HG03439 (cell line): ENCODE measurements at regions not wholly inside any gene's neighbourhood (a gene's known extent, or its start where the extent isn't known, plus 50 kb on each side); places are given as distances from the start of the nearest gene placed in this dataset.

Source experiments
- ATAC-seq: cut with Tn5 transposase; IDR thresholded peaks from one replicate; pipeline ENCODE4 v1.9.1; 2021; ENCODE audit warnings: mild to moderate bottlenecking, moderate library complexity; ENCODE audit not compliant: unreplicated experiment

DNA sequence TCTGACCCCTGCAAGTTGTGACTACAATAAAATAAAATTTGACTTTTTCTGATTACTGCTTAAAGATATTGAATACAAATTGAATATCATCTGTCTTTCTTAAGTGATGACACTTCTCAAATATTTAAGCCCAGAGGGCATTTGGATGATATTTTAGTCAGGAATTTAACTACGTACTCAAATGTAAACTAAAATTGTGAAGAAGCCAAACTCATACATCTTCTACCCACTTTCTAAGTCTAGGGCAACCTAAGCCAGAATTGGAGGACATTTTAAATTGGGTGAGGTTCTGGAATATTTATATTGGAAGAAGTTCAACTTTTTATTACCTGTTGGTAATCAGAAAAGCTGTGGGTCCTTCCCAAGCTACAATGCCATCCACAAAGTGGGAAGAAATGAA is 149.1 kb upstream of the WDR11 start:
- ATAC-seq, result no peak

DNA sequence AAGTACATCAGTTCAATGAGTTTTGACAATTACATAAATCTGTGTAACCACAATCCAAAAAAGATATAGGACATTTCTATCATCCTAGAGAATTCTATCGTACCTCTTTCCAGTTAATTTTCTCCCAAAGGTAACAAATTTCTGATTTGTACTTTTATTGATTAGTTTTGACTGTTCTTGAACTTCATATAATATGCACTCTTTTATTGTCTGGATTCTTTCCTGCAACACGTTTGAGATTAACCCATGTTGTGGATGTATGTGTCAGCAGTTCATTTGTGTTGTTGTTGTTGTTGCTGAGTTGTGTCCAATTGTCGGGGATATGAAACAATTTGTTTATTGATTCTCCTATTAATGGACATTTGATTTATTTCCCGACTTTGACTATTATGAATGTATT is 145.9 kb upstream of the WDR11 start:
- ATAC-seq, result no peak

DNA sequence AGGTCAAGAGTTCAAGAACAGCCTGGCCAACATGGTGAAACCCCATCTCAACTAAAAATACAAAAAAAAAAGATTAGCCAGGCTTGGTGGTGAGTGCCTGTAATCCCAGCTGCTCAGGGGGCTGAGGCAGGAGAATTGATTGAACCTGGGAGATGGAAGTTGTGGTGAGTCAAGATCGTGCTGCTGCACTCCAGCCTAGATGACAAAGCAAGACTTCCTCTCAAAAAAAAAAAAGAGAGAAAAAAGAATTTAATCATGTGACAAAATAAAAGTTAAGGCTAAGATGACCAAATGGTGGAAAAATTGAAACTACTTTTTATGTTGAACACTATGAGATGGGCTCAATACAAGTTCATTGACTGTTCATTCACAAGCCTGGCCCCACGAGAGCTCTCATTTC is 141.1 kb upstream of the WDR11 start:
- no peak for ATAC-seq

DNA sequence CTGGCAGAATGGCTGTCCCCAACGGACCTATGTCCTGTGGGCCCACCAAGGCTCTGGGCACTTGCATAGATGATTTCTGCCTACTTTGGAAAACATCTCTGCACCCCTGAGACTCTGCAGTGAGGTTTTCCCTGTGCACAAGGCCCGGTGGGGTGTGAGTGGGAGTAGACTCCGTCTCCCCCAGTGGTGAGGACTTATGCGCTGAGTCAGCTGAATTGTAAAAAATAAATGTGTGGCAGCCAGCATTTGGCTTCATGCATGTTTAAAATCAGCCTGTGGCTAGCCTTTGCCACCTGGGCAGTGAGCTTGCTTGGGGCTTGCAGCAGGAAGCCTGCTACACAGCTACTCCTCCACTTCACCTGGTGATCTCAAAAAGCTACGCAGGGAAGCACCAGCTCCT is 139.3 kb upstream of the WDR11 start:
- ATAC-seq, result no peak

DNA sequence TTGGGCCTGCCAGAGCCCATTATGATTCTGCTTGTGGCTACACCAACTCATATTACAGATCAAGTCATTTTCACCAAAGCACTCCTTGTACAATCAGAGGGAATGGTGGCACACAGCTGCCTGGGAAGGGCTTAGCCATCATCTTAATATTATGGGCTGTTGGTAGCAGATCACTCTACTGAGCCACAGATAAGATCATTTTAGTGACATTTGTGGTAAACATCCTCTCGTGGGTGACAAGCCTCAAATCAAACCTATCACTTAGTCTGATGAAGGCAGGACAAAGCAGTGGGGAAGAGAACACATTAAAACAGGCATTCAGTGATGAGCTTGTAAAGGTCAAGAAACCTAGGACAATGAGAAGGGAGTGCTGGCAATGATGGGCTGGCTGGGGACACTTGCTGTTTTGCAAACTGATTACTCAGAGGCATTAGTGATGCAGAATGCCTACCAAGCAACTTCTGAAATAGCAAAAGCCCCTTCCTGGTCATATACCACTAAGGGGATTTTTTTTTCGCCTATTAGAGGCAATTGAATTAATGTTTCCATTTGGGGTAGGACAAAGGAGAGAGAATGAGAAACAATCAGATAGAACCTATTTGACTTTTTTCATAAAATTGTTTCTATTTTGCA is 137.5 kb upstream of the WDR11 start:
- ATAC-seq, result no peak

DNA sequence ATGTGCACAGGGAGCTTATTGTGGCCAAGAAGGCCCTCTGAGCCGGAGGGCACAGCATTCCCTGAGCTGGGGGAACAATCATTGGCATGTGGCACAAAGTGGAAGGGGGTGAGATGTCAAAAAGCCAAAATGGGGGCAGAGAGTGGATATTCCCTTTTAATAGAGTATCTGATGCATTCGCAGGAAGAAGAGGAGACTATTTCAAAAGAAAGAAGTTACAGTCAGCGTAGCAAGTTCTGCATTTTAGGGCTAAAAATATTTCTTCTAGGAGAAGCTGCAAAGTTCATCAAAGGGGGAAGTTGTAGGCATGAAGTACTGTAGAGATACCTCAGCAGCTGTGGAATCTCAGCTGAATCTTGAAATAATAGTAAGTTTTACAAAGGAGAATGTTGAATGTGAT is 136.0 kb upstream of the WDR11 start:
- no peak for ATAC-seq

DNA sequence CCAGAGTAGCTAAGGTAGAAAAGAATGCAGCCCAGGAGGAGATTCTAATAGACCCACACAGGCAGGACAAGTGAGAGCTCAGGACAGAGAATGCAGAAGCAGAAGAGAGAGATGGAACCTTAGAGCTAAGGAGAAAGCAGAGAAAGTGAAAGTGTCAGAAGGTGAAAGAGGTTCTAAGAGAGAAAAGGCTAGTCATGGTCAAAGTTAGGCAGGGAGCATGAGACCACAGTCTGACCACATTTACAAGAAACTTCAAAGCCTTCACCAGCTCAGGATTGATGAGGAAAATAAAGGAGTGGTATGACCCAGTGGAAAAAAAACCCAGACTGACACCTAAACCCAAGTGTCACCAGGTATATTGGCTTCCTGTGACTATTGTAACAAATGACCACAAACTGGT is 131.8 kb upstream of the WDR11 start:
- ATAC-seq, result peak; percentile 64

DNA sequence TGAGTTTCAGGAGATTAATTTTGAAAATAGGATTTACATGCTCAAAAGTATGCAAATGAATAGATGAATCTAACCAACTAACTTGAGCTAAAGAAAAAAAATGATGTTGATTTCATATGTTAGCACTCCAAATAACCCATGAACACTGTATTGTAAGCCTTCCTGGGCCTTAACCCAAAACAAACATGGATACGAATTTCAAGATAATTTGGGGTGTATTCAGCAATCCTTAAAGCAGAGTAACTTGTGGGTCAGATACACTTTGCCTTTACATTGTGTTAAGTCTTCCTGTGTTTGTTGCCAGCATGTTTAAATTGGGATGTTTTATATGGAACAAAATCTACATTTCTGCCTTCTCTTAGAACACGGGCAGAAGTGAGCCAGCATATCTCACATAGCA is 124.2 kb upstream of the WDR11 start:
- no peak for ATAC-seq

DNA sequence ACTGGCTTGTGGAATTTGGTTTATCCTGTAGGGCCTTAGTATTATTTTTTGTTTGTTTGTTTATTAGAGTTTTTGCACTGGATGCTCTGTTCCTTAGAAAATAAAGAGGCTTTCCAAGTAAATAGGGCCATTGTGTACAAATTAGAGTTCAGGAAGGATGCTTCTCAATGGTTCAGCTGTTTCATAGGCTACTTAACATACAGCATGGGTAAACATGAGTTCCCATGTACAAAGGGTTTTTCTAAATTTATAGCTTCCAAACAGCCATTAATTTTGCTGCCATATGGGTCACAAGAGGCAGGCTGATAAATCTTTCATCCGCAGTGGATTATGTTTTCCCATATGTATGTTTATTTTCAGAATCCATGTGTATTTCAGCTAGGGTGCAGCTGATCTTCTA is 121.6 kb upstream of the WDR11 start:
- ATAC-seq, result no peak

DNA sequence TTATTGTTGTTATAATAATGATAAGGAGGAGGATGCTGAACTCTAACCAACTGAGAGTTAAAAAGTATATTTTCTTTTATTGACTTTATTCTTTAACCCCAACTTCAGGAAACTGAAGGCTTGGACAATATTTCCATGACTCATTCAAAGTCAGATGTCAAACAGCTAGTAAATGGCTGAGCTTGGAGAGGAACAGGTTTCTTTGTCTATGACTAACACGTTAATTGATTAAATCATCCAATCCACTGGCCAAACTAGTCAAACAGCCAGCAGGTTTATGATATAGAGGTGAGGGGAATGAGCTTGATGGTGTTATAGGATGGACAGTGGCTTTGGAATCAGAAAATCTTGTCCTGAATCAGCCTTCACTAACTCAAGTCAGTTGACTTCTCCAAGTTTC is 119.1 kb upstream of the WDR11 start:
- ATAC-seq, result no peak

DNA sequence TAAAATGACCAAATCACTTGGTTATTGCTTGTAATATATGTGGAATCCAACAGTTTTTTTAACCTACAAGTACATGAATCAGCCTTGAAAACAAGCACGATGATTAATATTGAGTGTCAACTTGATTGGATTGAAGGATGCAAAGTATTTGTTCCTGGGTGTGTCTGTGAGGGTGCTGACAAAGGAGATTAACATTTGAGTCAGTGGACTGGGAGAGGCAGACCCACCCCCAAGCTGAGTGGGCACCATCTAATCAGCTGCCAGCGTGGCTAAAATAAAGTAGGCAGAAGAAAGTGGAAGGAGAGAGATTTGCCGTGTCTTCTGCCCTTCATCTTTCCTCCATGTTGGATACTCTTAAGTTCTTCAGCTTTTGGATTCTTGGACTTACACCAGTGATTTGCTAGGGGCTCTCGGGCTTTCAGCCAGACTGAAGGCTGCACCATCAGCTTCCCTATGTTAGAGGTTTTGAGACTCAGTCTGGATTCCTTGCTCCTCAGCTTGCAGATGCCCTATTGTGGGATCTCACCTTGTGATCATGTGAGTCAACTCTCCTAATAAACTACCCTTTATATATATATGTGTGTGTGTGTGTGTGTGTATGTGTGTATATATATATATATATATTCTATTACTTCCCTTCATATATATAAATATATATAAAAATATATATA is 118.4 kb upstream of the WDR11 start:
- ATAC-seq, result no peak

DNA sequence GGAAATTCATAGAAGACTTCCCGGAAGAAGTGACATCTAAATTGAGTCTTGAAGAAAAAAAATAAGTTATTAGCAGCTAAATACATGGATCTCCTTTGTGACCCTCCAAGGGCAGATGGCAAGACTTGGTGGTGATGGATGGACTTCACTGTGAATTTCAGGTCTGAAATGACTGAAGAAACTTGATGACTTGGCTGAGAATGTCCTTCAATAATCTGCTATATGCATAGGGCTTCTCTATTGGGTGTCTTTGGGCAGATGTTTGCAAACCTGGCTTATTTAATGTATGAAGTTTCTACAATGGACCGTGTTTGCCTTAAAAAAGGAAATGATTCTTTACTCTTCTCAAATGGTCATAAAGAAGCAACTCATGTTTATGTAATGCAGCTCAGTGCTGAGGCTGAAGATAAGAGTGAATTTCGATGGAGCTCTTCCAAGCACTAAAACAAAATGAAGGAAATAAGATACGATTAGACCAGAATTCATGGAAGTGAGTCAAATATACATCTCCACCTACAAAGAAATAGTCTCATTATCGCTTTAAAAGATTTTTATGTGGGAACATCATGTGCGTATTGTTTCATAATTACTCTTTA is 116.6 kb upstream of the WDR11 start:
- ATAC-seq, result no peak

DNA sequence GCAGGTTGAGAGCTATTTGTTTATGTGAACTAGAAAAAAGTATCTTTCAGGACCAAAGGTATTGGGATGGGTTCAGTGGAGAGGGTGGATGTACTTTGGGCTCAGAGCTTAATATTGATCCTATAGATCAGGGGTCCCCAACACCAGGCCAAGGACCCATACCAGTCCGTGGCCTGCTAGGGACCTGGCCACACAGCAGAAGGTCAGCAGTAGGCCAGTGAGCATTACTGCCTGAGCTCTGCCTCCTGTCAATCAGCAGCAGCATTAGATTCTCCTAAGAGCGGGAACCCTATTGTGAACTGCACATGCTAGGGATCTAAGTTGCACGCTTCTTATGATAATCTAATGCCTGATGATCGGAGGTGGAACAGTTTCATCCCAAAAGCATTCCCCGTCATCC is 115.8 kb upstream of the WDR11 start:
- no peak for ATAC-seq

DNA sequence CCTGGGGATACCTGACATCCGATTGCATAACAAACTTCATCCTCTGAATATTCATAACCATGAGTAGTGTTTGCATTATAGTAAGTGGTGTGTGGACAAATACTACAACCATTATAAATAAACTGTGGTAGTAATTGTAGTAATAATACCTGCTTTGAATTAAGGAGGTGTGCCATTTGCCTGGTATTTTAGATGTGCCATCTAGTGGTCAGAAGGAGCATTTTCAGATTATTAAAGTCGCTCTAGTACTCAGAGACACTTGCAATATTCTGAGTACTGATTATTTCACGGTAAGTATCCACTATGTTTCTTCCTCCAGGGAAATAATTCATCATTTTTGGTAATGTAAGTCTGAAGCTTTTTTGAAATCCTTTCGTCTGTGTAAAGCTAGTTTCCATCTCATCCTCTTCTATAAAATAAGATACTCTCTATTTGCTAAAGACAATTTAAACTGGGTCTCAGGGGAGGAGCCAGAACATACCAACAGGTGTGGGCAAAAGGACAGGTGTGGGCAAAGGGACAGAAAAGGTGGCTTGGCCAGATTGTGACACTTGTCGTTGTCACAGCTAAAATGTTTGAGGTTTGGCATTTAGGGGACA is 115.3 kb upstream of the WDR11 start:
- no peak for ATAC-seq

DNA sequence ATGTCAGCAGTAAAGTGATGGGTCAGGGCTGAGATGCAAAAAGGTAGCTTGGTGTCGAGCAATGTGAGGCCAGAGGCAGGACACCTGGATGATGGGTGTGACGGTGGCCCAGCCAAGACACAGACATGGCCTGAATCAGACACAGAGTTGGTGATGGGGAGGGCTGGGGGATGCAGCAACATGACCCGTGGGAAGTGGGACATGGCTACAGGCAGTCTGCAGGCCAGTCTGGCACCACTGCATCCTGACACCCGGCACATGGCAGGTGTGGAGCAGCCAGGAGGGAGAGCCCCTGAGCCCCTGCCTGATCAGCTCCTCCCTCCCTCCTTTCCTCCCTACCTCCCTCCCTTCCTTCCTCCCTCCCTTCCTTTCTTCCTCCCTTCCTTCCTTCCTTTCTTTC is 114.8 kb upstream of the WDR11 start:
- no peak for ATAC-seq

DNA sequence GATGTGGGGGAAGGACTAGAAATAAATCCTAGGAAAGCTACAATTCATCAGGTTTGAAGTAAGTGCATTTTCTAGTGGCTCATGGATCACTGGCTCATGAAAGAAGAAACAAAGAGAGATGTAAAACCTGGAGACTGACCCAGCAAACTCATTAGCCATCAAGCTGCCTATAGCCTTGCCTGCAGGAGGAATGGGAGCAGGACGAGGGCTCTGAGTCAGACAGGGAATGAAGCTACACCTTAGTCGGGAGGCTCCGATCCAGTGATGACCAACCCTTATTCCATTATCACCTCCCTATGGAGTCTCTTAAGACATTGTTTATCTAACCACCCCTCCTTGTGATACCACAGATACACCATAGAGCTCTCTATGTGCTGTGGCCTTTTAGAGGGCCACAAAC is 112.5 kb upstream of the WDR11 start:
- ATAC-seq, result no peak

DNA sequence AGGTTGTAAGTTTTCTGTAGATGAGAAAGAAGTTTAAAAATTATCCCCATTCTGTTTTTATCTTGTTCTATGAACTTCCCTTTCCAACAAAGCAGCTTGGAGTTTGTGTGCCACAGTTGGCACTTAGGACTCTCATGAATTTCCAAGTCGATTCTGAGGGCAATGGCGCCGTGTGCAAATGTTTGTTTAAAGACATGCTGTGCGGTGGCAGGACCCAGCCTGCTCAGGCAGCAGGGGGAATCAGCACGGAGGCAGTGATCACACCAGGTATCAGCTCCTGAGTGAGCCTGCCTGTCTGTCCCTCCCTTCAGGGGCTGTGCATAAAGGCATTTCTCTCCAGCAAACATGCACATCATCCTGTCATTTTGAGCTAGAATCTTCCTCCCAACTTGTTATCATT is 109.8 kb upstream of the WDR11 start:
- no peak for ATAC-seq

DNA sequence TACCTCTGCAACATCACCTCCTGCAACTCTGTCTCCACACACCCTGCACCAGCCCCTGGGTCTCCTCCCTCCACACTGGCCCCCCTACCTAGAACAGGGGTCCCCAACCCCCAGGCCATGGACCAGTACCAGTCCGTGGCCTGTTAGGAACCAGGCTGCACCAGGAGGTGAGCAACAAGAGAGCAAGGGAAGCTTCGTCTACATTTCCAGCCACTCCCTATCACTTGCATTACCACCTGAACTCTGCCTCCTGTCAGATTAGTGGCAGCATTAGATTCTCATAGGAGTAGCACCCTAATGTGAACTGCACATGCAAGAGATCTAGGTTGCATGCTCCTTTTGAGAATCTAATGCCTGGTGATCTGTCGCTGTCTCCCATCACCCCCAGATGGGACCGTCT is 108.8 kb upstream of the WDR11 start:
- ATAC-seq, result no peak

DNA sequence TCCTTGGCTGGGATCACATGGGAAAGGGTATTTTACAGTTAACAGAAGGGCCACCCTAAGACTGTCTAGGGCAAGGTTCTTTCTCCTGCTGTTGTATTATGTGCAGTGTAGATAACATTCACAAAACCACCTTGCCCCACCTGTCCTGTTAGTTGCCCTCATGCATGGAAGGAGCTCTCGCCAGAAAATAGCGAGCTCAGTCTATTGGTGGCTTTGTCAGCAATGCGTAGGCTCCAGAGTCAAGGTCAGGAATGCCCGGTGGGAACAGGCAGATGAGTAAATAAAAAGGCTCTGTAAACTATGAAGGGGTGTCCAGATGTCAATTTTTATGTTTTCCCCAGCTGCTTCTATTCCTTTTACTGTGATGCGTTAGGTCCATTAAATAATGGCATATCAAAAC is 107.1 kb upstream of the WDR11 start:
- ATAC-seq, result no peak

DNA sequence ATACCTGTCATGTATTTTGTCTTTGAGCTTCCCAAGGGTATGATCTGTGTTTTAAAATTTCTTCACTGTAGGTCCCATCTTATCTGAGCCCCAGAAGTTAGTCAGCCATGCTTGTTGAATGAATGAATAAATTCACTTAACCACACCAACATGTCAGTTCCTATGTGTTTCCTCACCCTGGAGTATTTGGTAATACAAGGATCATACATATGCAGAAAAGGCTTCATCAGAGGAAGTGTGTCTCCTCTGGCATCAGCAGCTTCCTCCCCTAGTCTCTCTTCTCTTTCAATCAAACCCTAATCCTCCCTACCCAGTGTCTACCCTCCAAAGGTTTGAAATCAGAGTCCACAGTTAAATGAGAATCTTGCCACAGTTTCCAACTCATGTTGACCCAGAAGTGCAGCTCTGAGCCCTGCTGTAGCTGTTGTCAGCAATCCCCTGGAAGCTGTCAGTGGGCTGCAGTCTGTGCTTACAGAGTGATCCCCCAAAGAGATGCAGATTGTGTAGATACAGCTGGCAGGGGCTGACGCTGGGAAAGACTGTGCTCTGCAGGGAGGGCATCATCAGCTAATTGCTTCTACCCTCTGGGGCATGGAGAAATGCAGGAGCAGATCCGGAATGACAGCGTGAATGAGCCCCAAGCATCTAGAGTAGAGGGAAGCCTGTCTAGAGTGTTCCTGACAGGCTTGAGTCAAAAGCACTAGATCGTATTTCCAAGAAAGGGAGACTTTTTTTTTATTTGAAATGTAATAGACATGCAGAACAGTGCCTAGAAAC is 105.0 kb upstream of the WDR11 start:
- no peak for ATAC-seq

DNA sequence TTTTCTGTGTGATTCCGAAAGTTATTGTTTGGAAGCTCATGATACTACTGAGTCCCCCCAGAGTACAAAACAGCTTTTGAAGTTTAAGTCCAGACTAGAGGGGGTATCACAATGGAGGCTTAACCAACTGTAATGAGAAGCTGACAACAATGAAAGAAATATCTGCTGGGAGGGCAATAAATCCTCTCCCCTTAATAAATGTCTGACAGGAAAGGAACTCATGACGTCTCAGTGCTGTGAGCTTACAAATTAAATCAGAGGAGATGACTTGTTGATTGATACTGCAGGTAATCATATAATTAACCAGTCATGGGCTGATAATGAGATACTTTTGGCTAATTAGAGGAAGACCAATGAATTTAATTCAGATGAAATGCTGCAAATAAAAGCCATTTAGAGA is 102.6 kb upstream of the WDR11 start:
- ATAC-seq, result no peak

DNA sequence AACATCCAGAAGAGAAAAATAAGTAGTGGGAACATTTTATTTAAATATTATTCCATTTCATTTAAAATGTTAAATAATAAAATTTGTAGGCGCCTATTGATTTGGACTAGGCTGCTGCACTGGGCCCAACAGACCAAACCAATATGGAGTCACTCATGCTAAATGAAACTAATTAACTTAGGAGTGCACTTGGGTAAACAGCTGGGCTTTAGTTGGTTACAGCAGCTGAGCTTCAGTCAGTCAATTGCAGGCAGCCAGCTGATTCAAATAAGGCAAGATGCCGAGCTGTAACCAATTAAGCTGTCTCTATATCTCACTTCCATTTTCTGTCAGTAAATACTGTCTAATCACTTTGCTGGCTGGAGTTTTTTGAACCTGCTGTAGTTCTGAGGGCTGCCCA is 102.1 kb upstream of the WDR11 start:
- no peak for ATAC-seq
